SKM-1 treated with dmso at 0.1 percent for 144 hours (cell line): ENCODE measurements at regions not wholly inside any gene's neighbourhood (a gene's known extent, or its start where the extent isn't known, plus 50 kb on each side); places are given as distances from the start of the nearest gene placed in this dataset.
"Not testable (repeated sequence)": the region's sequence is repeated elsewhere in the genome, so short reads cannot be mapped to it uniquely, and the experiment has no call there.

Experiments used
- DNase-seq: peaks from one replicate; lab custom pipeline; 2025; ENCODE audit not compliant: unreplicated experiment; lab: John Stamatoyannopoulos, UW

GRCh38 chr3:140752499-140752898 lies 74.6 kb downstream of the TRIM42 start:
- DNase-seq, result no peak

DNA sequence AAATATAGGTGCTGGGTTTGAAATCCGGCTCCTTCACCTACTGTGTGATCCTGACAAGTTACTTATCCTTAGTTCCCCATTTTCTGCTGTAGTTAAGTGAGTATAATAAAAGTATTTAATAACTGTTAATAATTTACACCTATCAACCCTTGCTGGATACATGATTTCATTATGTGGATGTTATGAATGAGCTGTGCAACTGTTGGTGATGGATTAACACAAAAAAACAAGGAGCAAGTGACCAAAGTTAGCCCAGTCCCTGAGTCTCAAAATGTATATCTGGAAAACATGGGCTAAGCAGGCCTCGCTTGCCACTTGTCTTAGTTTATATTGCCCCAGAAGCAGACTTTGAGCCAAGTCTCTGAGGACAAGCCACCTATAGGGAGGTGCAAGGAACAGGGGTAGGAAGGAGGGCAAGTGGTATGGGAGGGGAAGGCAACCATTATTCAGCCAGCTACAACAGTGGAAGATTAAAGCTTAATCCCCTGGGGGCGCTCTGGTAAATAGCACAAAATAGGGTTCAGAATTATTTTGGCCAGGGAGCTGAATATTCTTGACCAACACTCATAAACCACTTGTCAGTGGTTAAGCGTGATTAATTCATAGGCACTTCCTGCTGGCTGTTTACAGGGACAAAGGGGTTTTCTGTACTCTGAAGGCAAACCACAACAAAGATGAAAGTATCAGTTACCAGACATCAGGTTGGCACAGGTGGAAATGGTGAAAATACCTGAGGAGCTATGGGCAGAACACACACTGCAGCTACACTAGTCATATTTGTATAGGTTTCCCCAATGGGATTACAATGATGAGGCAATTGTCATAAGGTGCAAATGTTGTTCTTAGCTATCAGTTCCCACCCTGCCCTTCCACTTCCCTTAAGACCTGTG lies 76.2 kb downstream of the TRIM42 start:
- DNase-seq, result no peak

- no peak for DNase-seq
These were observed 77.1 kb downstream of the TRIM42 start for GRCh38 chr3:140754936-140755335.

DNA sequence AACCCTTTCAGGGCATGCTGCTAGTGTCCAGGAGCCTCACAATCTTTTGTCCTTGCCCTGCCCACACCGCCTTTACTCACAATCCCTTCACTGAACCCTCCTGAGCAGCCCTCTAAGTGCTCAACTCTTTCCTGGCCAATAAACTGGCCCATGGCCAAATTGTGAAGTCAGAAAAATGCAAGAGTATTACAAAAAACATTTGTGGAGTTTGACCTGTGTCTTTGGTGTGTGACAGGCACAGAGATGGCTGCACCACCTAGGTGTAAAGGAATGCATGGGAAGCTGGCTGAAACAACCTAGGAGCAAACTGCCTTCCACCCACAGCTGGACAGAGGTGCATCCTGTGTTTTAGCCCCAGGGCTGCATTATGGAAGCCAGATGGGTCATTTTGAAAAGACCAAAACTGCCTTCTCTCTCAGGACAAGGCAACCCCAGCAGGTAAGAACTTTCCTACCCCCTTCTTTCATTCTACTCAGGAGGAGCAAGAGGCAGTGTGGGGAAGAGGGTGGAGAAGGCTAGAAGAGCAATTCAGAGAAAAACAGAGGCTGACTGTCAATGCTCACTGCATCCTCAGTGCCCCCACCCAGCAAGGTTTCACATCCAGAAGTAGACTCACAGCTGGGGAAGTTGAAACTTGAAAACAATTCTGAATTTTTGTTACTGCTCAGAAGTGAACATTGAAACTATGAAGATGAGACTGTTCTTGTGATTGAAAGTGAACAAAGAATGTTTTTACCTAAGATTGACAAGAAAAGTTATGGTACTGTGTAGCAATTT lies 78.6 kb downstream of the TRIM42 start:
- DNase-seq, result no peak

DNA sequence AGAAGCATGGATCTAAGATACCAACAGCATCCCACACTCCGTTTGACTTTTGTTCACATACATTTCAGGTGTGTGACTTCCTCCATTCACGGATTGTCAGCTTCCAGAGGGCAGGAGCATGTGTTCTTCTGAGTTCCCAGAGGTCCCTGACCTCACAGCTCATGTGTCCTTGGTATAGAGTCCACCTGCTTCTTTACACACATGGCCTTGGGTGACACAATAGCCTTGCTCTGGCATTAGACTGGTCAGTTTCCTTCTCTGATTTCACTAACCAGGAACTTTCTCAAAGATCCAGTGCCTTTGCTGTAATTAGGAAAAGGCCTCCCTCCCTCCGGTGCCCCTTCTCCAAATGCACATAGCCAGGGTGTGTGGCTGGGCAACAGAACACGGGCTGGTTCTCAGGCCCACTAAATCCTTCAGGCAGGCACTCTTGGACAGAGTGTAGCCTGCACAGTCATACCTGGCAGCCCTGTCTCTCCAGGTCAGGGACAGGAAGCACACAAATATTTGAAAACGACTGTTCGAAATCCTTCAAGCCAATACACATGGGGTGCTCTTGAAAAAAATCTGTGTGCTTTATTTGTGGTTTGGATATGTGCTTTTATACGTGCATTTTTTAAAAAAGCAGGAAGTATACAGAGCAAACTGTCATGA lies 81.1 kb downstream of the TRIM42 start:
- DNase-seq, result no peak

- DNase-seq, result no peak
These were observed 82.6 kb downstream of the TRIM42 start for GRCh38 chr3:140760324-140761075.

DNA sequence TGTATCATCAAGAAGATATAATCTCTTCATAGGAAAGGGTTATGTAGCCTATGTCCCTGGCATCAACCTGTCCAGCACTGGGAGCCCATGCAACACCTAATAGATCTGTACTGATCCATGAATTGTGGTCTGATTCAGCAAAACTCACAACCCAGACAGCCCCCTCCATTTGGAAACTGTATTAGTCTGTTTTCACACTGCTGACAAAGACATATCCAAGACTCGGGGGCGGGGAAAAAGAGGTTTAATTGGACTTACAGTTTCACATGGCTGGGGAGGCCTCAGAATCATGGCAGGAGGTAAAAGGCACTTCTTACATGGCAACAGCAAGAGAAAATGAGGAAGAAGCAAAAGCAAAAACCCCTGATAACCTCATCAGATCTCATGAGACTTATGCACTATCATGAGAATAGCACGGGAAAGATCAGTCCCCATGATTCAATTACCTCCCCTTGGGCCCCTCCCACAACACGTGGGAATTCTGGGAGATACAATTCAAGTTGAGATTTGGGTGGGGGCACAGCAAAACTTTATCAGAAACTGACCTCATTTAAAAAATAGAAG lies 83.3 kb downstream of the TRIM42 start:
- DNase-seq, result no peak

GRCh38 chr3:140762746-140763145 lies 84.9 kb downstream of the TRIM42 start:
- DNase-seq, result no peak

DNA sequence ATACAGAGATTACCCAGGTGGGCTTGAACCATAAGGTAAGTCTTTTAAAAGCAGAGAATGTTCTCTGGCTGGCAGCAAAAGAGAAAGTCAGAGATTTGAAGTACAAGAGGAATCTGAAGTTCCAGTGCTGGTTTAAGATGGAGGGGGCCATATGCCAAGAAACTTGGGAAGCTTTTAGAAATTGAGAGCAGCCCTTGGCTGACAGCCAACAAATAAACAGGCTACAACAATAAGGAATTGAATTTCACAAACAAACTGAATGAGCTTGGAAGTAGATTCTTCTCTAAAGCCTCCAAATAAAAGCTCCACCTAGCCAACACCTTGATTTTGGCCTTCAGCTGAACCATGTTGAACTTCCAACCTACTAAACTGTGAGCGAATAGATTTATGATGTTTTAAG lies 85.7 kb downstream of the TRIM42 start:
- no peak for DNase-seq

DNA sequence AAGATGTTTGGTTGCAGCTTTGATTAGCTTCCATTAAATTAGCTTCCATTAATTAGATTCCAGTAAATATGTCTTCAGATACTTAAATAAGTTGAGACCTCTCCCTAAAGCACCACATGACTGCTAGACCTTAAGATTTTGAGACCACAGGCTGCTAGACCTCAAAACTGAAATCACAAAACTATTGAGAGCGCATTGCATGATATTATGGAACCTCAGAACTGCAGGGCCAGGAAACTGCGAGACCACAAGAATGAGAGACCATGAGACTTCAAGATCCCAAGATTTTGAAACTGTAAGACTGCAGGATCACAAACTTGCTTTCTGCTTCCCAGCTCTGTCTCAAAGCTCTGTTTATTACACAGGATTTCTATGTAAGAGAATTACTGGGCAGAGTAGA lies 87.4 kb downstream of the TRIM42 start:
- no peak for DNase-seq

- DNase-seq, result no peak
These were observed 88.6 kb downstream of the TRIM42 start for GRCh38 chr3:140766465-140766864.

- no peak for DNase-seq
These were observed 89.7 kb downstream of the TRIM42 start for GRCh38 chr3:140767566-140767965.

GRCh38 chr3:140768941-140769340 lies 91.1 kb downstream of the TRIM42 start:
- no peak for DNase-seq

GRCh38 chr3:140769951-140770350 lies 92.1 kb downstream of the TRIM42 start:
- DNase-seq, result no peak

DNA sequence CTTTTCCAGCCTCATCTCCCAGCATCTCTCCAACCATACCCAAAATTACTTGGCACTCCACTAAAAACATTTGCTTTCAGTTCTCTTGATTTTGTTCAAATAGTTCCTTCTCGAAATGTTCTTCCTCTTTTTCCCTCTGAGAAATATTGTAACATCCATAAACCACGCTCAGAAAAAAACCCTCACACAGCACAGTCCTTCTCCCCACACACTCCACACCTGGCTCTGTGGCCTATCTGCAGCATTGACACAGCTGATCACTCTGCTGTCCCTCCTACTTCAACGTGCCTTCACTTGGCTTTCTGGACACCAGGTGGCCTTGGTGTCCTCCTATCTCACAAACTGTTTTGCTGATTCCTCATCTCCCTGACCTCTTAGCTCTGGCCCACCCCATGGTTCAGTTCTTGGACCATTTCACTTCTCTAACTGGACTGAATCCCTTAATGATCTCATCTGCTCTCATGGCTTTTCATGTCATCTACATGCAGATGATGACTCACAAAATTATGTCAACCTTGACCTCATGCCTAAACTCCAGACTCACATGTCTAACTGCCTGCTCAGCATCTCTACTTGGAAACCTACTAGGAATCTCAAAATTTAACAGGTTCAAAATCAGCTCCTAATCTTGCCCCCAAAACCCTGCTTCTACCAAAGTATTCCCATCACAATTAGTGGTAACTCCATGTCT lies 93.3 kb downstream of the TRIM42 start:
- peak; percentile 9 for DNase-seq

GRCh38 chr3:140777631-140778233 lies 99.9 kb downstream of the TRIM42 start:
- DNase-seq, result no peak

DNA sequence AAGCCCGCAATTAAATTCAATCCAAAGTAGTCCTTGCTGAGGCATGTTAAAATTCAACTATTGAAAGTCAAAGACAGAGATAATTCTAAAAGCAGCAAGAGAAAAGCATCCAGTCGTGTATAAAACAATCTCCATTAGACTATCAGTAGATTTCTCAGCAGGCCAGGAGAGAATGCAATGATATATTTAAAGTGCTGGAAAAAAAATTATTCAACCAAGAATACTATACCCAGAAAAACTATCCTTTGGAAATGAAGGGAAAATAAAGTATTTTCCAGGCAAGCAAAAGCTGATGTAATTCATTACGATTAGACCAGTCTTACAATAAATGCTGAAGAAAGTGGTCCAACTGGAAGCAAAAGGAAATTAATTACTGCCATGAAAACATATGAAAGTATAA lies 113.5 kb downstream of the TRIM42 start:
- no peak for DNase-seq

GRCh38 chr3:140794507-140794906 lies 116.6 kb downstream of the TRIM42 start:
- no peak for DNase-seq

GRCh38 chr3:140802898-140803297 lies 125.0 kb downstream of the TRIM42 start:
- not testable (repeated sequence) for DNase-seq

DNA sequence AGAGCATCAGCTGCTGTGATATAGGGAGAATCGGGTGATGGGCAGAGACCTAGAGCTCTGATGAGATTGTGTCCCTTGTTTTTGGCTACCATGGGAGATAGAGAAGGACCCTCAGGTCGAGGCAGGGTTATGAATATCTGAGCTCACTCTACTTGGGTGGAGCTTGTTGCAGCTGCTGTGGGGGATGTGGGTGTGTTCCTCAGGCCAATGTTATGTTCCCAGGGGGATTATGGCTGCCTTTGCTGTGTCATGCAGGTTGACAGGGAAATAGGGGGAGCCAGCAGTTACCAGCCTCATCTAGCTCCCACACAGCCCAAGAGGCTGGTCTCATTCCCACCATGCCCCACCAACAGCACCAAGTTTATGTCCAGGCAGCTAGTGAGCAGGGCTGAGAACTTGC lies 131.5 kb downstream of the TRIM42 start:
- DNase-seq, result no peak
